HepG2 (cell line): ENCODE measurements at regions not wholly inside any gene's neighbourhood (a gene's known extent, or its start where the extent isn't known, plus 50 kb on each side); places are given as distances from the start of the nearest gene placed in this dataset.

Experiments used
- ADNP ChIP-seq: sonication (generic); formaldehyde crosslinking; IDR thresholded peaks from 2 replicates; pipeline ENCODE4 v1.4.0; 2020; ENCODE audit warnings: missing genetic modification reagents
- CBFB ChIP-seq: sonication (generic); formaldehyde crosslinking; IDR thresholded peaks from 2 replicates; pipeline ENCODE4 v1.4.0; 2020; ENCODE audit warnings: missing genetic modification reagents
- FOXC1 ChIP-seq: sonication (generic); formaldehyde crosslinking; IDR thresholded peaks from 2 replicates; pipeline ENCODE4 v1.8.0; 2022; ENCODE audit warnings: mild to moderate bottlenecking, missing genetic modification reagents, borderline replicate concordance
- LRRFIP1 ChIP-seq: sonication (generic); formaldehyde crosslinking; conservative IDR thresholded peaks from 2 replicates; pipeline ENCODE4 v1.4.0; 2020; ENCODE audit warnings: missing genetic modification reagents
- MAFG ChIP-seq: sonication (generic); formaldehyde crosslinking; IDR thresholded peaks from 2 replicates; pipeline ENCODE4 v1.5.1; 2020; ENCODE audit warnings: mild to moderate bottlenecking, missing genetic modification reagents
- PAWR ChIP-seq: sonication (generic); formaldehyde crosslinking; IDR thresholded peaks from 2 replicates; pipeline ENCODE4 v1.4.0; 2020; ENCODE audit warnings: missing genetic modification reagents, mild to moderate bottlenecking, borderline replicate concordance
- PCBP1 ChIP-seq: fragments of 200-400 bp; formaldehyde crosslinking; IDR thresholded peaks from 2 replicates; pipeline ENCODE4 v1.6.1; 2017; ENCODE audit warnings: mild to moderate bottlenecking, low read depth, low read length, borderline replicate concordance
- ZBTB10 ChIP-seq: sonication (generic); formaldehyde crosslinking; IDR thresholded peaks from 2 replicates; pipeline ENCODE4 v1.4.0; 2020; ENCODE audit warnings: missing genetic modification reagents, borderline replicate concordance
- ZFP36L1 ChIP-seq: sonication (generic); formaldehyde crosslinking; IDR thresholded peaks from 2 replicates; pipeline ENCODE4 v1.8.0; 2022; ENCODE audit warnings: mild to moderate bottlenecking, missing genetic modification reagents, moderate library complexity
- ZFP62 ChIP-seq: sonication (generic); formaldehyde crosslinking; IDR thresholded peaks from 2 replicates; pipeline ENCODE4 v1.4.0; 2020; ENCODE audit warnings: missing genetic modification reagents
- ZIK1 ChIP-seq: sonication (generic); formaldehyde crosslinking; IDR thresholded peaks from 2 replicates; pipeline ENCODE4 v1.5.0; 2020; ENCODE audit warnings: mild to moderate bottlenecking, low read depth, missing genetic modification reagents, borderline replicate concordance
- ZNF124 ChIP-seq: sonication (generic); formaldehyde crosslinking; IDR thresholded peaks from 2 replicates; pipeline ENCODE4 v1.4.0; 2020; ENCODE audit warnings: missing genetic modification reagents
- ZNF256 ChIP-seq: sonication (generic); formaldehyde crosslinking; conservative IDR thresholded peaks from 2 replicates; pipeline ENCODE4 v1.4.0; 2020; ENCODE audit warnings: missing genetic modification reagents
- ZNF574 ChIP-seq: sonication (generic); formaldehyde crosslinking; IDR thresholded peaks from 2 replicates; pipeline ENCODE4 v1.4.0; 2020; ENCODE audit warnings: missing genetic modification reagents
- ZNF703 ChIP-seq: sonication (generic); formaldehyde crosslinking; IDR thresholded peaks from 2 replicates; pipeline ENCODE4 v1.5.1; 2020; ENCODE audit warnings: missing genetic modification reagents, mild to moderate bottlenecking, moderate library complexity, borderline replicate concordance
- ZNF816 ChIP-seq: sonication (generic); formaldehyde crosslinking; IDR thresholded peaks from 2 replicates; pipeline ENCODE4 v1.8.0; 2022; ENCODE audit warnings: missing genetic modification reagents, mild to moderate bottlenecking, borderline replicate concordance
- ZXDC ChIP-seq: sonication (generic); formaldehyde crosslinking; IDR thresholded peaks from 2 replicates; pipeline ENCODE4 v1.5.0; 2020; ENCODE audit warnings: mild to moderate bottlenecking, missing genetic modification reagents

GRCh38 chr2:134120733-134121630 is 132.9 kb upstream of the MGAT5 start (continued):
- TF ChIP-seq ZXDC (CRISPR knock-in tag) (no peak), ZNF256 (CRISPR knock-in tag) (0 out of 2 replicates have a peak, but pooled peaks have one; percentile 7), ZNF816 (CRISPR knock-in tag) (0 out of 2 replicates have a peak, but pooled peaks have one; percentile 53), ZNF124 (0 out of 2 replicates have a peak, but pooled peaks have one; percentile 22), CBFB (CRISPR knock-in tag) (no peak), ZFP36L1 (CRISPR knock-in tag) (no peak), ZBTB10 (CRISPR knock-in tag) (peak; percentile 25; the same call in 1 of the 2 replicates), FOXC1 (CRISPR knock-in tag) (peak; percentile 80), ZNF703 (CRISPR knock-in tag) (no peak; the same call in 1 of the 2 replicates), MAFG (CRISPR knock-in tag) (no peak), ZFP62 (CRISPR knock-in tag) (no peak), PAWR (CRISPR knock-in tag) (peak; percentile 90; the same call in 1 of the 2 replicates), ADNP (CRISPR knock-in tag) (no peak), ZNF574 (CRISPR knock-in tag) (peak; percentile 39), PCBP1 (no peak), ZIK1 (no peak), LRRFIP1 (CRISPR knock-in tag) (no peak)
